ENCODE measurements at regions not wholly inside any gene's neighbourhood (a gene's known extent, or its start where the extent isn't known, plus 50 kb on each side); places are given as distances from the start of the nearest gene placed in this dataset.

DNA sequence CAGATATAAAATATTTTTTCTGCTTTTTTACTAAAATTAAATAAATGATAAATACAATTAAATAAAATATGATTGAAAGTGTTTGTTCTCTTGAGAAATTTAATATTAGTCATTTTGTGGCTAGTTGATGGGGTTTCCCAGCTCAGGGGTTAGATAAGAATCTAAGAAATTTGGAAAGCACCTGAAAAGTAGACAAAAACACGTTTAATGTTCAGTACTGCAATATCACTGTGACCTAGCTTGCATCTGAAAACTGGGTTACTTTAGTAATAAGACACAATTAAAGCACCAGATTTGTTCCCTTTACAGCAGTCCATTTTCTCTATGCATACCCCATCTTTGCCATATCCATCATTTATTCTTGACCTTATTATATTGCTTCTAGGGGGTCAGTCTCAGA, 1454.8 kb upstream of the SPRY2 start:
- in situ Hi-C loops (cut with HindIII; ENCODE audit: low pct_ligation_motif_present, low sequenced_read_pairs): no loop called here
- H3K36me3 ChIP-seq (replicated peaks): no peaks in the 10 kb centered on the region
- no peak overlapping the region for H3K27ac ChIP-seq
- DNase-seq: no peak
- H3K4me3 ChIP-seq (ENCODE audit: low read depth, low read length): no peak overlapping the region
- H3K27me3 ChIP-seq (replicated peaks): no peaks in the 10 kb centered on the region
- no peak for TF ChIP-seq CTCF (IDR thresholded peaks at IDR 0.05; ENCODE audit: low read depth, low read length, missing control alignments)

DNA sequence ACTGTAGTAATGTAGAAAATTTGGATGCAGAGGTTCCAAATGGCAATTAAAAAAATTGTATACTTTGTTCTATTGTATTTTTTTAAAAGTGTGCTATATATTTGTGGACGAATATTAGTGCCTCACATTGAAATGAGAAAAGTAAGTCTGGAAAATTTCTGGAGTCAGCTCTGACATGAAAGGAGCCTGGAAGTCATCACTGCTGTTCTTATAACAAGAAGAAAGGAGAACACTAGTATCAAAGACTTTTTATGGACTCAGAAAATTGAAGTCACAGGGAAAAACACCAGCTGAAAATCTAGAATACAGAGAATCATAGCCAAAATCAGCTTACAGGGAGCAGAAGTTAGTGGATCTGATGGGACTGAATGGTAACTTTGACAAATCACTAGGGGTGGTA, 1450.7 kb upstream of the SPRY2 start:
- H3K36me3 ChIP-seq (replicated peaks): no peaks in the 10 kb centered on the region
- no peak overlapping the region for H3K4me3 ChIP-seq (ENCODE audit: low read depth, low read length)
- no peak for DNase-seq
- H3K27me3 ChIP-seq (replicated peaks): no peaks in the 10 kb centered on the region
- no peak overlapping the region for H3K27ac ChIP-seq
- no peak for TF ChIP-seq CTCF (IDR thresholded peaks at IDR 0.05; ENCODE audit: low read depth, low read length, missing control alignments)
- in situ Hi-C loops (cut with HindIII; ENCODE audit: low pct_ligation_motif_present, low sequenced_read_pairs): no loop called here

GRCh38 chr13:81781471-81781870, 1440.5 kb upstream of the SPRY2 start:
- Histone ChIP-seq H3K36me3 (replicated peaks) (no peaks in the 10 kb centered on the region), H3K4me3 (ENCODE audit: low read depth, low read length) (no peak overlapping the region), H3K27ac (no peak overlapping the region), H3K27me3 (replicated peaks) (no peaks in the 10 kb centered on the region)
- TF ChIP-seq CTCF (IDR thresholded peaks at IDR 0.05; ENCODE audit: low read depth, low read length, missing control alignments): no peak
- no peak for DNase-seq
- in situ Hi-C loops (cut with HindIII; ENCODE audit: low pct_ligation_motif_present, low sequenced_read_pairs): no loop called here

DNA sequence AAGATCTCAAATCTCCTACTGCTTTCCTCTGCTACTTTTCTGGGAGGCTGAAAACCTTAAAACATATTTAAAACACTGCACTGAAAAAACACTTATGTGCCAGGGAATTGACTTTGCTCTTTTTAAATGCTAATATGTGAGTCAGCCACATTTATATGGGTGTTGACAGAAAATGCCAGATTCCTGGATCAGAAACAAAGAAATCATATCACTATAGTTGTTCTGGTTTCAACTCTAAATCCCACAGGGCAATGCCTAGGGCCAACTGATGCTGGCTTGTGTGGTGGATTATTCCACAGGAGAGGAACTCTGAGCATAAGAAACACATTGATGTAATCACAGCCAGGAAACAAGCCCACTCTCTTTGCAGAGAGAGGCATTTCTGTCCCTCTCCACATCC, 1439.0 kb upstream of the SPRY2 start:
- no peak for DNase-seq
- H3K4me3 ChIP-seq (ENCODE audit: low read depth, low read length): no peak overlapping the region
- no peaks in the 10 kb centered on the region for H3K27me3 ChIP-seq (replicated peaks)
- in situ Hi-C loops (cut with HindIII; ENCODE audit: low pct_ligation_motif_present, low sequenced_read_pairs): no loop called here
- no peak overlapping the region for H3K27ac ChIP-seq
- TF ChIP-seq CTCF (IDR thresholded peaks at IDR 0.05; ENCODE audit: low read depth, low read length, missing control alignments): no peak
- H3K36me3 ChIP-seq (replicated peaks): no peaks in the 10 kb centered on the region

- in situ Hi-C loops (cut with HindIII; ENCODE audit: low pct_ligation_motif_present, low sequenced_read_pairs): no loop called here
- H3K27ac ChIP-seq: no peak overlapping the region
- no peak for TF ChIP-seq CTCF (IDR thresholded peaks at IDR 0.05; ENCODE audit: low read depth, low read length, missing control alignments)
- no peaks in the 10 kb centered on the region for H3K27me3 ChIP-seq (replicated peaks)
- no peak overlapping the region for H3K4me3 ChIP-seq (ENCODE audit: low read depth, low read length)
- DNase-seq: no peak
- H3K36me3 ChIP-seq (replicated peaks): no peaks in the 10 kb centered on the region
These were observed 1437.4 kb upstream of the SPRY2 start for GRCh38 chr13:81778350-81778749.

- H3K36me3 ChIP-seq (replicated peaks): no peaks in the 10 kb centered on the region
- TF ChIP-seq CTCF (IDR thresholded peaks at IDR 0.05; ENCODE audit: low read depth, low read length, missing control alignments): no peak
- in situ Hi-C loops (cut with HindIII; ENCODE audit: low pct_ligation_motif_present, low sequenced_read_pairs): no loop called here
- no peak overlapping the region for H3K27ac ChIP-seq
- H3K4me3 ChIP-seq (ENCODE audit: low read depth, low read length): no peak overlapping the region
- DNase-seq: no peak
- no peaks in the 10 kb centered on the region for H3K27me3 ChIP-seq (replicated peaks)
These were observed 1432.3 kb upstream of the SPRY2 start for GRCh38 chr13:81773263-81773662.
